HEK293 (cell line): ENCODE measurements at regions not wholly inside any gene's neighbourhood (a gene's known extent, or its start where the extent isn't known, plus 50 kb on each side); places are given as distances from the start of the nearest gene placed in this dataset.

ENCODE experiments used
- CTCF ChIA-PET: fragments of 350-600 bp; formaldehyde crosslinking; extraction: SDS; loops from one replicate; lab custom pipeline; 2021; ENCODE audit warnings: antibody characterized with exemption; lab: Yijun Ruan, JAX
- POLR2A ChIA-PET: fragments of 300-600 bp; formaldehyde crosslinking; extraction: SDS; loops from one replicate; lab custom pipeline; 2020; ENCODE audit warnings: antibody characterized with exemption, inconsistent platforms; lab: Yijun Ruan, JAX
- H3K27ac ChIP-seq: fragments of 200-500 bp; sonication (Bioruptor generic); 2 replicates; pipeline ENCODE4 v1.5.1; 2014; ENCODE audit warnings: low read depth, low read length, control low read depth, inconsistent platforms; ENCODE audit errors: extremely low read depth
- H3K36me3 ChIP-seq, 2 experiments: fragments of 200-500 bp in 1 of 2; sonication (Bioruptor generic) in 1 of 2; 1 replicate in 1 of 2; 2 replicates in 1 of 2; pipeline ENCODE4 v1.5.1; 2014 to 2017; ENCODE audit warnings: inconsistent platforms in 2 of 2, low read length in 2 of 2; ENCODE audit not compliant: control insufficient read depth in 2 of 2, insufficient read depth in 1 of 2
- H3K4me1 ChIP-seq: fragments of 200-500 bp; sonication (Bioruptor generic); 2 replicates; pipeline ENCODE4 v1.5.1; 2014; ENCODE audit warnings: mild to moderate bottlenecking, low read length, inconsistent platforms; ENCODE audit not compliant: control insufficient read depth, insufficient read depth
- H3K4me3 ChIP-seq: 2 replicates; pipeline ENCODE4 v1.5.1; 2011; ENCODE audit warnings: low read depth, mild to moderate bottlenecking, control low read depth, low read length, moderate library complexity
- H3K9me3 ChIP-seq: fragments of 200-500 bp; sonication (Bioruptor generic); 2 replicates; pipeline ENCODE4 v1.5.1; 2014; ENCODE audit warnings: low read depth, low read length, inconsistent platforms; ENCODE audit not compliant: control insufficient read depth, insufficient read depth
- HOXD13 ChIP-seq: sonication (generic); formaldehyde crosslinking; IDR thresholded peaks from 2 replicates; pipeline ENCODE4 v1.8.0; 2022; ENCODE audit warnings: missing genetic modification reagents, borderline replicate concordance
- KLF8 ChIP-seq: fragments of 450-650 bp; formaldehyde crosslinking; IDR thresholded peaks from 2 replicates; pipeline ENCODE4 v1.5.1; 2016; ENCODE audit warnings: missing biosample characterization, missing genetic modification characterization
- MYNN ChIP-seq: fragments of 450-650 bp; formaldehyde crosslinking; IDR thresholded peaks from 2 replicates; pipeline ENCODE4 v1.5.1; 2016; ENCODE audit warnings: missing biosample characterization, missing genetic modification characterization, borderline replicate concordance
- RBAK ChIP-seq: fragments of 450-650 bp; formaldehyde crosslinking; IDR thresholded peaks from 2 replicates; pipeline ENCODE4 v1.5.1; 2016; ENCODE audit warnings: missing biosample characterization, missing genetic modification characterization
- YY2 ChIP-seq: fragments of 450-650 bp; formaldehyde crosslinking; IDR thresholded peaks from 2 replicates; pipeline ENCODE4 v1.5.1; 2016; ENCODE audit warnings: missing biosample characterization, missing genetic modification characterization
- ZBTB17 ChIP-seq: fragments of 450-650 bp; formaldehyde crosslinking; IDR thresholded peaks from 2 replicates; pipeline ENCODE4 v1.5.1; 2016; ENCODE audit warnings: missing biosample characterization, missing genetic modification characterization
- ZFP41 ChIP-seq: fragments of 450-650 bp; formaldehyde crosslinking; IDR thresholded peaks from 2 replicates; pipeline ENCODE4 v1.5.1; 2016; ENCODE audit warnings: missing biosample characterization, missing genetic modification characterization, borderline replicate concordance
- ZNF16 ChIP-seq: fragments of 450-650 bp; formaldehyde crosslinking; IDR thresholded peaks from 2 replicates; pipeline ENCODE4 v1.5.1; 2016; ENCODE audit warnings: low read depth, missing biosample characterization, missing genetic modification characterization
- ZNF266 ChIP-seq: fragments of 450-650 bp; formaldehyde crosslinking; IDR thresholded peaks from 2 replicates; pipeline ENCODE4 v1.5.1; 2016; ENCODE audit warnings: missing biosample characterization, missing genetic modification characterization, low read depth
- ZNF274 ChIP-seq, 2 experiments: fragments of 200-500 bp in 1 of 2; fragments of 450-650 bp in 1 of 2; sonication (Bioruptor generic) in 1 of 2; formaldehyde crosslinking in 1 of 2; IDR thresholded peaks; 2 replicates each; pipeline versions ENCODE4 v1.5.1 to v1.6.1; 2014 to 2016; ENCODE audit warnings: borderline replicate concordance in 1 of 2, inconsistent platforms in 1 of 2, low read length in 1 of 2, missing biosample characterization in 1 of 2, missing genetic modification characterization in 1 of 2
- ZNF354C ChIP-seq: fragments of 450-650 bp; formaldehyde crosslinking; IDR thresholded peaks from 2 replicates; pipeline ENCODE4 v1.5.1; 2016; ENCODE audit warnings: missing biosample characterization, missing genetic modification characterization, low read depth, borderline replicate concordance
- ZNF366 ChIP-seq: fragments of 450-650 bp; formaldehyde crosslinking; conservative IDR thresholded peaks from 2 replicates; pipeline ENCODE4 v1.5.1; 2016; ENCODE audit warnings: missing biosample characterization, missing genetic modification characterization
- ZNF426 ChIP-seq: fragments of 450-650 bp; formaldehyde crosslinking; IDR thresholded peaks from 2 replicates; pipeline ENCODE4 v1.5.1; 2017; ENCODE audit warnings: missing biosample characterization, missing genetic modification characterization, mild to moderate bottlenecking, inconsistent platforms, moderate library complexity
- ZNF510 ChIP-seq: fragments of 450-650 bp; formaldehyde crosslinking; IDR thresholded peaks from 2 replicates; pipeline ENCODE4 v1.5.1; 2018; ENCODE audit warnings: mild to moderate bottlenecking, missing genetic modification characterization, missing biosample characterization; ENCODE audit not compliant: insufficient replicate concordance
- ZNF585B ChIP-seq: fragments of 450-650 bp; formaldehyde crosslinking; IDR thresholded peaks from 2 replicates; pipeline ENCODE4 v1.5.1; 2016; ENCODE audit warnings: missing biosample characterization, missing genetic modification characterization
- TF ChIP-seq, protein P1 (sequence below): fragments of 450-650 bp; formaldehyde crosslinking; IDR thresholded peaks from 2 replicates; pipeline ENCODE4 v1.5.1; 2016; ENCODE audit warnings: missing biosample characterization, missing genetic modification characterization, borderline replicate concordance
- TF ChIP-seq, protein P2 (sequence below): fragments of 450-650 bp; formaldehyde crosslinking; IDR thresholded peaks from 2 replicates; pipeline ENCODE4 v1.5.1; 2016; ENCODE audit warnings: missing biosample characterization, missing genetic modification characterization, borderline replicate concordance
- TF ChIP-seq, protein P3 (sequence below): fragments of 450-650 bp; formaldehyde crosslinking; IDR thresholded peaks from 2 replicates; pipeline ENCODE4 v1.5.1; 2016; ENCODE audit warnings: missing biosample characterization, missing genetic modification characterization

DNA sequence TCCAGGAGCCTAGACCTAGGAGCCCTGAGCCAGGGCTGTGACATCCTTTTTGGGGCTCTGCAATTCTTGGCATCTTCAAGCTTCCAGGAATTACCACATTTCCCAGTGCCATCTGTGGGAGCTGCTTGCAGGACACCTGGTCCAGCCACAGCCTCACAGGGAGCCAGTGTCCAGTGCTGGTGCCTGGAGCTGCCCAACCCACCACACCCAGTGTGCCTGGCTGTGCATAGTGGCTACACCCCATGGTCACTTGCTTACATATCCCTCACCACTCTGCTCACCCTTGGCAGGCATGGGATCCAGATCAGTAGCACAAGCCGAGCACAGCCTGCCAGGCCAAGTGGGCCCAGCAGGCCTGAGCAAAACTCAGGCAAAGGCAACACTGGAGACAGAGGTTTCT lies 2151.4 kb upstream of the PCDH20 start:
- TF ChIP-seq, protein P1, sequence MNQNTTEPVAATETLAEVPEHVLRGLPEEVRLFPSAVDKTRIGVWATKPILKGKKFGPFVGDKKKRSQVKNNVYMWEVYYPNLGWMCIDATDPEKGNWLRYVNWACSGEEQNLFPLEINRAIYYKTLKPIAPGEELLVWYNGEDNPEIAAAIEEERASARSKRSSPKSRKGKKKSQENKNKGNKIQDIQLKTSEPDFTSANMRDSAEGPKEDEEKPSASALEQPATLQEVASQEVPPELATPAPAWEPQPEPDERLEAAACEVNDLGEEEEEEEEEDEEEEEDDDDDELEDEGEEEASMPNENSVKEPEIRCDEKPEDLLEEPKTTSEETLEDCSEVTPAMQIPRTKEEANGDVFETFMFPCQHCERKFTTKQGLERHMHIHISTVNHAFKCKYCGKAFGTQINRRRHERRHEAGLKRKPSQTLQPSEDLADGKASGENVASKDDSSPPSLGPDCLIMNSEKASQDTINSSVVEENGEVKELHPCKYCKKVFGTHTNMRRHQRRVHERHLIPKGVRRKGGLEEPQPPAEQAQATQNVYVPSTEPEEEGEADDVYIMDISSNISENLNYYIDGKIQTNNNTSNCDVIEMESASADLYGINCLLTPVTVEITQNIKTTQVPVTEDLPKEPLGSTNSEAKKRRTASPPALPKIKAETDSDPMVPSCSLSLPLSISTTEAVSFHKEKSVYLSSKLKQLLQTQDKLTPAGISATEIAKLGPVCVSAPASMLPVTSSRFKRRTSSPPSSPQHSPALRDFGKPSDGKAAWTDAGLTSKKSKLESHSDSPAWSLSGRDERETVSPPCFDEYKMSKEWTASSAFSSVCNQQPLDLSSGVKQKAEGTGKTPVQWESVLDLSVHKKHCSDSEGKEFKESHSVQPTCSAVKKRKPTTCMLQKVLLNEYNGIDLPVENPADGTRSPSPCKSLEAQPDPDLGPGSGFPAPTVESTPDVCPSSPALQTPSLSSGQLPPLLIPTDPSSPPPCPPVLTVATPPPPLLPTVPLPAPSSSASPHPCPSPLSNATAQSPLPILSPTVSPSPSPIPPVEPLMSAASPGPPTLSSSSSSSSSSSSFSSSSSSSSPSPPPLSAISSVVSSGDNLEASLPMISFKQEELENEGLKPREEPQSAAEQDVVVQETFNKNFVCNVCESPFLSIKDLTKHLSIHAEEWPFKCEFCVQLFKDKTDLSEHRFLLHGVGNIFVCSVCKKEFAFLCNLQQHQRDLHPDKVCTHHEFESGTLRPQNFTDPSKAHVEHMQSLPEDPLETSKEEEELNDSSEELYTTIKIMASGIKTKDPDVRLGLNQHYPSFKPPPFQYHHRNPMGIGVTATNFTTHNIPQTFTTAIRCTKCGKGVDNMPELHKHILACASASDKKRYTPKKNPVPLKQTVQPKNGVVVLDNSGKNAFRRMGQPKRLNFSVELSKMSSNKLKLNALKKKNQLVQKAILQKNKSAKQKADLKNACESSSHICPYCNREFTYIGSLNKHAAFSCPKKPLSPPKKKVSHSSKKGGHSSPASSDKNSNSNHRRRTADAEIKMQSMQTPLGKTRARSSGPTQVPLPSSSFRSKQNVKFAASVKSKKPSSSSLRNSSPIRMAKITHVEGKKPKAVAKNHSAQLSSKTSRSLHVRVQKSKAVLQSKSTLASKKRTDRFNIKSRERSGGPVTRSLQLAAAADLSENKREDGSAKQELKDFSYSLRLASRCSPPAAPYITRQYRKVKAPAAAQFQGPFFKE = no peak
- TF ChIP-seq ZNF354C (tag by site-specific recombination) (no peak), ZNF585B (no peak), ZNF16 (no peak), YY2 (no peak), ZNF274 (IDR thresholded peaks at IDR 0.05; ENCODE audit: low read length) (no peak), ZNF274 (tag by site-specific recombination; IDR thresholded peaks at IDR 0.05; ENCODE audit: borderline replicate concordance) (no peak), ZFP41 (tag by site-specific recombination) (no peak), ZNF366 (tag by site-specific recombination) (no peak), ZNF426 (no peak), ZNF510 (tag by site-specific recombination) (no peak), ZBTB17 (tag by site-specific recombination) (no peak), HOXD13 (CRISPR knock-in tag) (no peak)
- no peaks in the 10 kb centered on the region for H3K36me3 ChIP-seq

DNA sequence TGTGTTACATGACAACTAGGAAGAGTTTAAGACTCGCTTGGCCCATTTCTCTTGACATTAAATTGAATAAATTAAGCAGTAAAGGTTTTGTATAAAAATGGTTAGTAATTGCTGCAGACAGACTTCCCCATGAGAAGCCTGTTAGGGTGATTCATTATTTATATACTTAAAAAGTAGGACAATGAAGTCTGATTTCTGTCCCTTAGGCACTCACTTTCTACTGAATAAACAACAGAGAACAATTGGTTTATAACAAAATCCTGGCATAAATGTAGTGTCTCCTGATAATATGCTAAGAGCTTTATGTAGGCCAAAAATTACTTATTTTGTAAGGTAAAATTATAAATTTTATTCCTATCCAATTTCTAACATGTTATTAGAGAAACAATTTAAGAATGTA lies 2138.5 kb upstream of the PCDH20 start:
- ChIA-PET CTCF (no interaction called here), POLR2A (no interaction called here)
- H3K4me1 ChIP-seq = no peaks in the 10 kb centered on the region
- H3K27ac ChIP-seq = no peak overlapping the region
- no peaks in the 10 kb centered on the region for H3K36me3 ChIP-seq
- no peak for TF ChIP-seq KLF8 (tag by site-specific recombination)
- H3K4me3 ChIP-seq = no peak overlapping the region
- no peaks in the 10 kb centered on the region for H3K9me3 ChIP-seq

More for the DNA sequence above, 2151.4 kb upstream of the PCDH20 start:
- POLR2A ChIA-PET = no interaction called here
- H3K27ac ChIP-seq = no peak overlapping the region
- no peaks in the 10 kb centered on the region for H3K4me1 ChIP-seq
- H3K4me3 ChIP-seq = no peak overlapping the region
- H3K9me3 ChIP-seq = no peaks in the 10 kb centered on the region
- CTCF ChIA-PET = no interaction called here

DNA sequence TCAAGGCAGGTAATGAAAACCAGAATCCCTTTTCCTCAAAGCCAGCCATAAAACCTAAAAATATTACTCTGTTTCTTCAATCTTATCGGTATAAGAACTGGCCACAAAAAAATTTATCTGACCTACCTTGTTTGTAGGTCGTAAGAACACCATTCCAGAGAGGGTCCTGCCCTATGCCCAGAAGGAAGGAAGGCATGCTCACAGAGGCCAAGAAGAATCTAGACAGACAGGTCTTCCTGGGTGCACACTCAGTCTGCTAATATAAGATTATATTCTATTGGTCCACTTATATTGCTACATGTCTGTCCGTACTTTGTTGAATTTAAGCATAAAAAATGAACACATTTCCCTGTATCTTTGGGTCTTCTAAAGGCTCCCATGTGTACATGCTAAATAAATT lies 2136.1 kb upstream of the PCDH20 start:
- Histone ChIP-seq H3K4me1 (no peaks in the 10 kb centered on the region), H3K27ac (no peak overlapping the region), H3K36me3 (no peaks in the 10 kb centered on the region), H3K9me3 (no peaks in the 10 kb centered on the region), H3K4me3 (no peak overlapping the region)
- ChIA-PET POLR2A (no interaction called here), CTCF (no interaction called here)
- TF ChIP-seq MYNN (no peak), ZNF266 (tag by site-specific recombination) (no peak), RBAK (tag by site-specific recombination) (no peak)
- TF ChIP-seq, protein P2, sequence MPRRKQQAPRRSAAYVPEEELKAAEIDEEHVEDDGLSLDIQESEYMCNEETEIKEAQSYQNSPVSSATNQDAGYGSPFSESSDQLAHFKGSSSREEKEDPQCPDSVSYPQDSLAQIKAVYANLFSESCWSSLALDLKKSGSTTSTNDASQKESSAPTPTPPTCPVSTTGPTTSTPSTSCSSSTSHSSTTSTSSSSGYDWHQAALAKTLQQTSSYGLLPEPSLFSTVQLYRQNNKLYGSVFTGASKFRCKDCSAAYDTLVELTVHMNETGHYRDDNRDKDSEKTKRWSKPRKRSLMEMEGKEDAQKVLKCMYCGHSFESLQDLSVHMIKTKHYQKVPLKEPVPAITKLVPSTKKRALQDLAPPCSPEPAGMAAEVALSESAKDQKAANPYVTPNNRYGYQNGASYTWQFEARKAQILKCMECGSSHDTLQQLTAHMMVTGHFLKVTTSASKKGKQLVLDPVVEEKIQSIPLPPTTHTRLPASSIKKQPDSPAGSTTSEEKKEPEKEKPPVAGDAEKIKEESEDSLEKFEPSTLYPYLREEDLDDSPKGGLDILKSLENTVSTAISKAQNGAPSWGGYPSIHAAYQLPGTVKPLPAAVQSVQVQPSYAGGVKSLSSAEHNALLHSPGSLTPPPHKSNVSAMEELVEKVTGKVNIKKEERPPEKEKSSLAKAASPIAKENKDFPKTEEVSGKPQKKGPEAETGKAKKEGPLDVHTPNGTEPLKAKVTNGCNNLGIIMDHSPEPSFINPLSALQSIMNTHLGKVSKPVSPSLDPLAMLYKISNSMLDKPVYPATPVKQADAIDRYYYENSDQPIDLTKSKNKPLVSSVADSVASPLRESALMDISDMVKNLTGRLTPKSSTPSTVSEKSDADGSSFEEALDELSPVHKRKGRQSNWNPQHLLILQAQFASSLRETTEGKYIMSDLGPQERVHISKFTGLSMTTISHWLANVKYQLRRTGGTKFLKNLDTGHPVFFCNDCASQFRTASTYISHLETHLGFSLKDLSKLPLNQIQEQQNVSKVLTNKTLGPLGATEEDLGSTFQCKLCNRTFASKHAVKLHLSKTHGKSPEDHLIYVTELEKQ = no peak
- TF ChIP-seq, protein P3, sequence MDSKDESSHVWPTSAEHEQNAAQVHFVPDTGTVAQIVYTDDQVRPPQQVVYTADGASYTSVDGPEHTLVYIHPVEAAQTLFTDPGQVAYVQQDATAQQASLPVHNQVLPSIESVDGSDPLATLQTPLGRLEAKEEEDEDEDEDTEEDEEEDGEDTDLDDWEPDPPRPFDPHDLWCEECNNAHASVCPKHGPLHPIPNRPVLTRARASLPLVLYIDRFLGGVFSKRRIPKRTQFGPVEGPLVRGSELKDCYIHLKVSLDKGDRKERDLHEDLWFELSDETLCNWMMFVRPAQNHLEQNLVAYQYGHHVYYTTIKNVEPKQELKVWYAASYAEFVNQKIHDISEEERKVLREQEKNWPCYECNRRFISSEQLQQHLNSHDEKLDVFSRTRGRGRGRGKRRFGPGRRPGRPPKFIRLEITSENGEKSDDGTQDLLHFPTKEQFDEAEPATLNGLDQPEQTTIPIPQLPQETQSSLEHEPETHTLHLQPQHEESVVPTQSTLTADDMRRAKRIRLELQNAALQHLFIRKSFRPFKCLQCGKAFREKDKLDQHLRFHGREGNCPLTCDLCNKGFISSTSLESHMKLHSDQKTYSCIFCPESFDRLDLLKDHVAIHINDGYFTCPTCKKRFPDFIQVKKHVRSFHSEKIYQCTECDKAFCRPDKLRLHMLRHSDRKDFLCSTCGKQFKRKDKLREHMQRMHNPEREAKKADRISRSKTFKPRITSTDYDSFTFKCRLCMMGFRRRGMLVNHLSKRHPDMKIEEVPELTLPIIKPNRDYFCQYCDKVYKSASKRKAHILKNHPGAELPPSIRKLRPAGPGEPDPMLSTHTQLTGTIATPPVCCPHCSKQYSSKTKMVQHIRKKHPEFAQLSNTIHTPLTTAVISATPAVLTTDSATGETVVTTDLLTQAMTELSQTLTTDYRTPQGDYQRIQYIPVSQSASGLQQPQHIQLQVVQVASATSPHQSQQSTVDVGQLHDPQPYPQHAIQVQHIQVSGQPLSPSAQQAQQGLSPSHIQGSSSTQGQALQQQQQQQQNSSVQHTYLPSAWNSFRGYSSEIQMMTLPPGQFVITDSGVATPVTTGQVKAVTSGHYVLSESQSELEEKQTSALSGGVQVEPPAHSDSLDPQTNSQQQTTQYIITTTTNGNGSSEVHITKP (tag by site-specific recombination) = no peak
